ENCODE measurements at regions not wholly inside any gene's neighbourhood (a gene's known extent, or its start where the extent isn't known, plus 50 kb on each side); places are given as distances from the start of the nearest gene placed in this dataset.

DNA sequence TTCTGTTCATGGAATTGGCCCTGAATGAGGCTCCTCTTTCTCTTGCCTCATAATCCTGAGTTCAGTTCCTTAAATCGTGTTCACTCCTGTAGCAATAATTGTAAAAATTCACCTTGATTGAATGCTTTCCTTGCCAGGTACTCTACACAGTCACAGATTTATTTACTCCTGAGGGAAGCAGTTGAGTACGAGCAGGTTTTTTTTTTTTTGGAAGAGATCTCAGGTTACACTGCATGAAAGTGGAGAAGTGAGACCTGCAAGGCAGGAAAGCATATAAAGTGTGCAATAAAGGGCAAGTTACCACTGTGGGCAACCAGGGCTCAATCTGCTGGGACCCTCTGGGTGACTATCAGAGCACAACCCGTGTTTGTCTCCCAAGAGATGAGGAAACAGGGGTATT is 93.0 kb upstream of the DOK5 start:
- Histone ChIP-seq H3K36me3 (ENCODE audit: control insufficient read depth, insufficient read depth, low read length) (no peaks in the 10 kb centered on the region), H3K27me3 (replicated peaks; ENCODE audit: control insufficient read depth, insufficient read depth, low read length) (no peaks in the 10 kb centered on the region), H3K4me3 (replicated peaks; ENCODE audit: low read depth, low read length) (no peak overlapping the region)
- TF ChIP-seq, protein P1, sequence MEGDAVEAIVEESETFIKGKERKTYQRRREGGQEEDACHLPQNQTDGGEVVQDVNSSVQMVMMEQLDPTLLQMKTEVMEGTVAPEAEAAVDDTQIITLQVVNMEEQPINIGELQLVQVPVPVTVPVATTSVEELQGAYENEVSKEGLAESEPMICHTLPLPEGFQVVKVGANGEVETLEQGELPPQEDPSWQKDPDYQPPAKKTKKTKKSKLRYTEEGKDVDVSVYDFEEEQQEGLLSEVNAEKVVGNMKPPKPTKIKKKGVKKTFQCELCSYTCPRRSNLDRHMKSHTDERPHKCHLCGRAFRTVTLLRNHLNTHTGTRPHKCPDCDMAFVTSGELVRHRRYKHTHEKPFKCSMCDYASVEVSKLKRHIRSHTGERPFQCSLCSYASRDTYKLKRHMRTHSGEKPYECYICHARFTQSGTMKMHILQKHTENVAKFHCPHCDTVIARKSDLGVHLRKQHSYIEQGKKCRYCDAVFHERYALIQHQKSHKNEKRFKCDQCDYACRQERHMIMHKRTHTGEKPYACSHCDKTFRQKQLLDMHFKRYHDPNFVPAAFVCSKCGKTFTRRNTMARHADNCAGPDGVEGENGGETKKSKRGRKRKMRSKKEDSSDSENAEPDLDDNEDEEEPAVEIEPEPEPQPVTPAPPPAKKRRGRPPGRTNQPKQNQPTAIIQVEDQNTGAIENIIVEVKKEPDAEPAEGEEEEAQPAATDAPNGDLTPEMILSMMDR (IDR thresholded peaks at IDR 0.05; ENCODE audit: insufficient read depth, low read length, poor library complexity, severe bottlenecking), result no peak
- no peak for DNase-seq (ENCODE audit: extremely low read depth, insufficient read length)

- TF ChIP-seq, protein P1 (IDR thresholded peaks at IDR 0.05; ENCODE audit: insufficient read depth, low read length, poor library complexity, severe bottlenecking), result no peak
- no peak for DNase-seq (ENCODE audit: extremely low read depth, insufficient read length)
- no peaks in the 10 kb centered on the region for H3K36me3 ChIP-seq (ENCODE audit: control insufficient read depth, insufficient read depth, low read length)
- no peak overlapping the region for H3K4me3 ChIP-seq (replicated peaks; ENCODE audit: low read depth, low read length)
- no peaks in the 10 kb centered on the region for H3K27me3 ChIP-seq (replicated peaks; ENCODE audit: control insufficient read depth, insufficient read depth, low read length)
These were observed 89.6 kb upstream of the DOK5 start for GRCh38 chr20:54385746-54386145.

- no peak overlapping the region for H3K4me3 ChIP-seq (replicated peaks; ENCODE audit: low read depth, low read length)
- H3K27me3 ChIP-seq (replicated peaks; ENCODE audit: control insufficient read depth, insufficient read depth, low read length), result no peaks in the 10 kb centered on the region
- no peaks in the 10 kb centered on the region for H3K36me3 ChIP-seq (ENCODE audit: control insufficient read depth, insufficient read depth, low read length)
- DNase-seq (ENCODE audit: extremely low read depth, insufficient read length), result no peak
- TF ChIP-seq, protein P1 (IDR thresholded peaks at IDR 0.05; ENCODE audit: insufficient read depth, low read length, poor library complexity, severe bottlenecking), result no peak
These were observed 85.7 kb upstream of the DOK5 start for GRCh38 chr20:54389596-54390280.

DNA sequence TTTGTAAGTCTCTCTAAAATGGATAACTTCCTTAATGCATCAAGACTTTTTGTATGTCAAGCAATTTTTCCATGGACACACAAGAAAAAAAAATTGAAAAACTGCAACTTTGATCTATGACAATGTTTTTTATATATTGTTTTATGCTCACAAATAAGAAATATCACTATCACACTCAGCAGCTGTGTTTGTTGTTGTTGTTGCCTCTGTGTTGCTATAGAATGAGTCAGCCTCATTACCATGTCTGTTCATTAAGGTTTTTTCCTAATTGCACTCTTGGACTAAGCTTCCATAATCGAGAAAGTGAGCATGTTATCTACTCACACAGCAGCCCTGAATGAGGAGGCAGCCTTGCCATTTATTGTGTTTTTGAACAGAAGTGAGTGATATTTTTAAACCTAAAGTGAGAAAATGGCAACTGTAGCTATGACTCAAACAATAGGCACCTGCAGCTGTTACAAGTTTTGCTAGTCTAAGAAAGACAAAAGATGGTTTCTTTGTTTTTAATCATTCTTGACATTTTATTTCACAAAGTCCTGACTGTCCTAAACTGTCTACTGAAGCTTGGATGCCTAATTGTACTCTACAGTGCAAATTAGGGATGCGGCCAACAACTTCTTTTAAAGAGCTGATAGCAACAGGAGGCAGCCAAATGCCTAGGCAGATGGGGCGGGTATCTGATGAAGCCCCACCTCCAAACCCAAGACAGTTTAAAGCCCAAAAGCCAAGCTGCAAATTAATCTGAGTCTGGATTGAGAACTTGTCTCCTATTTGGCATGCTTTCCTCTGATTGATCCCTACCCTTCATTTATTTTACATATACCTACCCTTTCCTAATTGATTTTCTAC is 77.9 kb upstream of the DOK5 start:
- Histone ChIP-seq H3K36me3 (ENCODE audit: control insufficient read depth, insufficient read depth, low read length) (no peaks in the 10 kb centered on the region), H3K27me3 (replicated peaks; ENCODE audit: control insufficient read depth, insufficient read depth, low read length) (no peaks in the 10 kb centered on the region), H3K4me3 (replicated peaks; ENCODE audit: low read depth, low read length) (no peak overlapping the region)
- TF ChIP-seq, protein P1 (IDR thresholded peaks at IDR 0.05; ENCODE audit: insufficient read depth, low read length, poor library complexity, severe bottlenecking), result no peak
- peak; percentile 6 for DNase-seq (ENCODE audit: extremely low read depth, insufficient read length)

DNA sequence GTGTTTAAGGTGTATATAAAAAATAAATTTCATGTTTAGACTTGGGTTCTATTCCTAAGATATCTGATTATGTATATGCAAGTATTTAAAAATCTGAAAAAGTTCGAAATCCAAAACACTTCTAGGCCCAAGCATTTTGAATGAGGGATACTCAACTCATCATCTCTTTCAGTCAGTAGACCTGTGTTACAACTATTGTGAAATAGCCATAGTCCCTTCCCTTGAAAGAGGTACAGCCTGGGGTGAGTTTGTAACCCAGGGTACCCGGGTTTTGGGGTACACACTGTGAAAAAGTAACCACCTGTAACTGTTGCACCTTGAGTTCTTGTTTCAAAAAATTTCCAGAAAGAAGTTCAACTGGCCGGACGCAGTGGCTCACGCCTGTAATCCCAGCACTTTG is 76.6 kb upstream of the DOK5 start:
- DNase-seq (ENCODE audit: extremely low read depth, insufficient read length), result no peak
- Histone ChIP-seq H3K4me3 (replicated peaks; ENCODE audit: low read depth, low read length) (no peak overlapping the region), H3K27me3 (replicated peaks; ENCODE audit: control insufficient read depth, insufficient read depth, low read length) (no peaks in the 10 kb centered on the region), H3K36me3 (ENCODE audit: control insufficient read depth, insufficient read depth, low read length) (no peaks in the 10 kb centered on the region)
- TF ChIP-seq, protein P1 (IDR thresholded peaks at IDR 0.05; ENCODE audit: insufficient read depth, low read length, poor library complexity, severe bottlenecking), result no peak
